SU-DHL-6 (cell line): ENCODE measurements at regions not wholly inside any gene's neighbourhood (a gene's known extent, or its start where the extent isn't known, plus 50 kb on each side); places are given as distances from the start of the nearest gene placed in this dataset.

ENCODE experiments used
- CTCF ChIP-seq: fragments of 200-600 bp; sonication (generic); IDR thresholded peaks from one replicate; pipeline ENCODE4 v1.5.1; 2017; ENCODE audit warnings: antibody characterized with exemption, mild to moderate bottlenecking, low read length, moderate library complexity; ENCODE audit not compliant: insufficient read depth, poor library complexity, severe bottlenecking
- EZH2phosphoT487 ChIP-seq: fragments of 200-600 bp; sonication (generic), shearing (Covaris generic); conservative IDR thresholded peaks from 2 replicates; pipeline ENCODE4 v1.6.1; 2018; ENCODE audit warnings: mild to moderate bottlenecking, antibody characterized with exemption, low read length, moderate library complexity, mixed read lengths

GRCh38 chr6:115404446-115404845, 656.2 kb downstream of the FRK start:
- no peak for TF ChIP-seq CTCF
- TF ChIP-seq EZH2phosphoT487: no peak
